GM19238 (cell line): ENCODE measurements at regions not wholly inside any gene's neighbourhood (a gene's known extent, or its start where the extent isn't known, plus 50 kb on each side); places are given as distances from the start of the nearest gene placed in this dataset.
A peak's percentile ranks its signal among the peaks of the same experiment; 100 is the strongest.
"Not testable (repeated sequence)": the region's sequence is repeated elsewhere in the genome, so short reads cannot be mapped to it uniquely, and the experiment has no call there.

ENCODE experiments used
- DNase-seq: peaks from one replicate; pipeline ENCODE4 v3.0.0; 2011; ENCODE audit warnings: low spot score; ENCODE audit not compliant: insufficient read length

GRCh38 chr1:48084826-48085225 is 87.6 kb upstream of the TRABD2B start:
- no peak for DNase-seq

- no peak for DNase-seq
Observed at GRCh38 chr1:48082271-48082962, 85.2 kb upstream of the TRABD2B start.

GRCh38 chr1:48080331-48081255 is 83.4 kb upstream of the TRABD2B start:
- DNase-seq: no peak

- no peak for DNase-seq
Observed at GRCh38 chr1:48079096-48079495, 81.9 kb upstream of the TRABD2B start.

GRCh38 chr1:48077795-48078222 is 80.6 kb upstream of the TRABD2B start:
- no peak for DNase-seq

- no peak for DNase-seq
Observed at GRCh38 chr1:48076017-48076416, 78.8 kb upstream of the TRABD2B start.

GRCh38 chr1:48073798-48074530 is 76.8 kb upstream of the TRABD2B start:
- DNase-seq: no peak

- DNase-seq: no peak
Observed at GRCh38 chr1:48071513-48071912, 74.3 kb upstream of the TRABD2B start.

GRCh38 chr1:48070396-48070750 is 73.2 kb upstream of the TRABD2B start:
- DNase-seq: no peak

- DNase-seq: no peak
Observed at GRCh38 chr1:48069662-48070395, 72.6 kb upstream of the TRABD2B start.

GRCh38 chr1:48068206-48068605 is 71.0 kb upstream of the TRABD2B start:
- DNase-seq: no peak

GRCh38 chr1:48066936-48067335 is 69.8 kb upstream of the TRABD2B start:
- DNase-seq: no peak

GRCh38 chr1:48064693-48065092 is 67.5 kb upstream of the TRABD2B start:
- not testable (repeated sequence) for DNase-seq

- no peak for DNase-seq
Observed at GRCh38 chr1:48062353-48062752, 65.2 kb upstream of the TRABD2B start.

GRCh38 chr1:48061162-48062136 is 64.3 kb upstream of the TRABD2B start:
- peak; percentile 16 for DNase-seq

- DNase-seq: no peak
Observed at GRCh38 chr1:48059289-48059688, 62.1 kb upstream of the TRABD2B start.

GRCh38 chr1:48058135-48059025 is 61.2 kb upstream of the TRABD2B start:
- no peak for DNase-seq

GRCh38 chr1:48057249-48057648 is 60.1 kb upstream of the TRABD2B start:
- no peak for DNase-seq
